Epithelial cell of esophagus (primary cell): ENCODE measurements at regions not wholly inside any gene's neighbourhood (a gene's known extent, or its start where the extent isn't known, plus 50 kb on each side); places are given as distances from the start of the nearest gene placed in this dataset.
A peak's percentile ranks its signal among the peaks of the same experiment; 100 is the strongest.

Experiments
- DNase-seq: peaks from one replicate; pipeline ENCODE4 v3.0.0; 2010; ENCODE audit warnings: low read depth
- H3K4me3 ChIP-seq: 2 replicates; pipeline ENCODE4 v1.5.1; 2011; ENCODE audit warnings: mild to moderate bottlenecking, low read length, control low read depth
- TF ChIP-seq, protein P1 (sequence below): IDR thresholded peaks from 2 replicates; pipeline ENCODE4 v1.5.1; 2011; ENCODE audit warnings: low read depth, mild to moderate bottlenecking, low read length, control low read depth, inconsistent platforms; ENCODE audit not compliant: insufficient read depth; ENCODE audit errors: missing control alignments

DNA sequence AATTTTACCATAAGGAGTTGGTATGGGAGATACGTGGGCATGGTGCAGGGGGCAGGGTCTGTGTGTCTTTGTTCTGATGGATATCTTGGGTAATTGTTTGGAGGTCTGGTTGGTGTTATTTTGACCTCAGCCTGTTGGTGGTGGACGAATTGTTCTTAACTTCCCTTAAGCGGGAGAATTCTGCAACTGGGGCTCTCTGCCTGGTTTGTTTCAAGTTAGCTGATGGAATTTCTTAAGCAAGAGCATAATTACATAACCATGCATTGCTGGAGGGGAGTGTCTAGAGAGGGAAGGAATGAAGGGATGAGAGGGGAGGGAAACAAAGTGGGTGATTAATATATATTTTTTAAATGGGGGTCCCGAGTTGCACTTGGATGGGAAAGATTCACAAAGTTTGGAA, 908.5 kb upstream of the RAG2 start:
- no peak for DNase-seq
- TF ChIP-seq, protein P1, sequence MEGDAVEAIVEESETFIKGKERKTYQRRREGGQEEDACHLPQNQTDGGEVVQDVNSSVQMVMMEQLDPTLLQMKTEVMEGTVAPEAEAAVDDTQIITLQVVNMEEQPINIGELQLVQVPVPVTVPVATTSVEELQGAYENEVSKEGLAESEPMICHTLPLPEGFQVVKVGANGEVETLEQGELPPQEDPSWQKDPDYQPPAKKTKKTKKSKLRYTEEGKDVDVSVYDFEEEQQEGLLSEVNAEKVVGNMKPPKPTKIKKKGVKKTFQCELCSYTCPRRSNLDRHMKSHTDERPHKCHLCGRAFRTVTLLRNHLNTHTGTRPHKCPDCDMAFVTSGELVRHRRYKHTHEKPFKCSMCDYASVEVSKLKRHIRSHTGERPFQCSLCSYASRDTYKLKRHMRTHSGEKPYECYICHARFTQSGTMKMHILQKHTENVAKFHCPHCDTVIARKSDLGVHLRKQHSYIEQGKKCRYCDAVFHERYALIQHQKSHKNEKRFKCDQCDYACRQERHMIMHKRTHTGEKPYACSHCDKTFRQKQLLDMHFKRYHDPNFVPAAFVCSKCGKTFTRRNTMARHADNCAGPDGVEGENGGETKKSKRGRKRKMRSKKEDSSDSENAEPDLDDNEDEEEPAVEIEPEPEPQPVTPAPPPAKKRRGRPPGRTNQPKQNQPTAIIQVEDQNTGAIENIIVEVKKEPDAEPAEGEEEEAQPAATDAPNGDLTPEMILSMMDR, result no peak
- H3K4me3 ChIP-seq, result no peak overlapping the region

DNA sequence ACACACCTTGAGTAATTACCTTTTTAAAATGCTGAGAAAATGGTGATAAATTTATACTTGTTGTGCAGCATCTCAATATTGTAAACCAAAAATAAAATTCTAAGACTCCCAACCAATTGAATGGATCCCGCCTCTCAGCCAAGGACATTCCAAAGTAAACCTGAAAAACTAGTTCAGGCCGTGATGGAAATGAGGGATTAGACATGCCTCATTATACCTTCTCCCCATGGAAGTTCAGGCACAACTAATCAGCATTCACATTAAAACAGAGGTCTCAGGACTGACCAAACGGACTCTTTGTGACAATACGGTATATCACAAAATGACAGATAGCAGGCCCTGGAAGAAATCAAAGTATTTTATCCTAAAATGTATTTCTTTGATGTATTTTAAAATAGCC, 907.4 kb upstream of the RAG2 start:
- TF ChIP-seq, protein P1, result no peak
- peak; percentile 74 for DNase-seq
- H3K4me3 ChIP-seq, result no peak overlapping the region

DNA sequence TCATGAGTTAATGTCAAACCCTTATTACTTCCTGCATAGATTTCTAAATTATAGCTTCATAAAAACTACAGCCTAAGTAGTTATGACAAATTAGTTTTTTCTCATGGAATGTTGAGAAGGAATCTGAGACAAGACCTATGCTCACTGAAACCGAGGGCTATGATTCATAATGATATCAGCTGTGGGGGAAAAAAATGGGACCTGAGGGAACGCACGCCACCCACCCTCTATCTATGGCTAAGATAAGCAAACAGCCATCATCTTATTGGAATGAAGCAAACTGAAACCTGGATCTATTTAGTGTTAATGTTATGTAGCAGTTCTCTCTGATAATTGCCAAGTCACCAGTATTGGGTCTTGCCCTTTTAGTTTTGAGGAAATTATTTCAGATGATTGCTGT, 906.9 kb upstream of the RAG2 start:
- H3K4me3 ChIP-seq, result no peak overlapping the region
- peak; percentile 95 for DNase-seq
- TF ChIP-seq, protein P1, result no peak

DNA sequence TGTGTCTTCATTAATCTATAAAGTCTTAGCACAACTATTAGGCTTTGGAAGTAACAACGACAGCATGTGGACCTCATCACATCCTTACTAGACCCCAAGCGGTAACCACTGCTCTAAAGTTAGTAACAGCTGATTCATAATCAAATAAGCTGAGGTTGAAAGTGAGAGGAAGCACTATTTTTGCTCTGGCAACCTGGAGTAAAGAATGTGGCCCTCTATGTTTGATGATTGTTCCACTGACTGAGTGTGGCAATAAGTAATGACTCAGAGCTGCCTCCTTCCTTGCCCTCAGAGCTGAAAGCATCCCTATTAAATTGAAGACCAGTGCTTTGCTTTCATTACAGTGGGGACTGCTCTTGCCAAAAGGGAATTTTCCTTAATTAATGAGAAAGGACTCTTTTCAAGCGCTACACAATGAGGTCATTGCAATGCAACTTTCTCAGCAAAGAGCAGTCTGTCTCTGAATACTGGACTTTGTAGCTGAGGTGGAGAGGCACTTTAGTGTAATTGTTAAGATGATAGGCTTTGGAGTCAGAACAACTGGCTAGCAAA, 906.1 kb upstream of the RAG2 start:
- TF ChIP-seq, protein P1, result no peak
- peak; percentile 94 for DNase-seq
- H3K4me3 ChIP-seq, result no peak overlapping the region

DNA sequence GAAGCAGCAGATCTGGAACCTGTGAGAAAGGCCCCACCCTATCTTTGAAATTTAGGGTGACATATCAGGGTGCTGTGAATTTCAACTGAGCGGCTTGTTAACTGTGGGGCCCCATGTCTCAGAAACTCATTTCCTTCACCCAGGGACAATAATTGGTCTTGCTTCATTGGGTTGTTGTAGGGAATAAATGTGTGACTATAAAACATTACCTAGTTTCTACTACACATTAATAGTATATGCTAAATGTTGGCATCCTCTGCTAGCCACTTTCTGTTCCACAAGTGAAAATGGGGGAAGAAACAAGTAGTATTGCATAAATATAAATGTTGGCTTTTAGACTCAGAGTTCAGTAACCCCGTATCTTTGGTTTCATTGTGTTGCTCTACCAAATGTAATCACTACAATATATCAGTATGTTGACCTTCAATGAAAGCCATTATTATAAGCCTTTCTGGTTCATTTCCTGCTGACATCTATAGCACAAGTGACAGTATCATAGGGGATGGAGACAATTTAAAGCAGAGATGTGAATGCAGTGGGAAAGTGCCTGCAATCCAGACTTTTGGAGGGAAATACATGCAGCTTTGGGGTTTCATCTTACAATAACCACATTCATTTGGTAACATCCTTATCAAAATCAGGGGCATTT, 905.5 kb upstream of the RAG2 start:
- no peak overlapping the region for H3K4me3 ChIP-seq
- DNase-seq, result no peak

DNA sequence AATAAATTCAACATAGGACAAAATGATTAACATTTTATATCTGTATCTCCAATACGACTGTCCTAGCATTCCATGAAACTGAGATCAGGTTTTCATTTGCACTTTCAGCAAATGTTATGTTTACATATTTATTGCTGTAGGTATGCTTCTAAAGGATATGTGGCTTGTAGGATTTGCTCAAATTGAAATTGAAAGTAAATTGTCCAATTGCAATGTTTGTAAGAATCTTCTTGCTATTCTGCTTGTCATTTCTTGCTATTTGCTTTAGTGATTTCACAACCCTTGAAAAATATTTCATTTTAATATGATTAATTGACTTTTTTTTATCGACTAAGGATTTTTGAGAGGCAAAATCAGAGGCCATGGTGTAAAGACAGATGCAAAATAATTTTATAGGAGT, 904.2 kb upstream of the RAG2 start:
- DNase-seq, result no peak
- H3K4me3 ChIP-seq, result no peak overlapping the region
- TF ChIP-seq, protein P1, result no peak

More for the DNA sequence above, 905.5 kb upstream of the RAG2 start:
- TF ChIP-seq, protein P1, result no peak

DNA sequence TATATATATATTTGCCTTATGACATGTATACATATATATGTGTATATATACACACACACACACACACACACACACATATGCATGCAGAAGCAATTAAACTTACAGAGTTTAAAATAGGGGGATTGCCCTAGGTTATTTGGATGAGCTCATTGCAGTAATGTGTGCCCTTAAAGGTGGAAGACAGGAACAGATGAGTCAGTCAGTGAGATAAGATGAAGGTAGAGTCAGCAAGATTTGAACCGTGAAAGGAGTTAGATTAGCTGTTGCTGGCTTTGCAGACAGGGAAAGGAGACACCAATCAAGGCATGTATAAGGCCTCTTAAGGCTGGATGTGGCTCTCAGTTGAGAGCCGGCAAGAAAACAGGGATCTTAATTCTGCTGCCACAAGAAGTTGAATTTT, 902.4 kb upstream of the RAG2 start:
- no peak overlapping the region for H3K4me3 ChIP-seq
- peak; percentile 82 for DNase-seq
- TF ChIP-seq, protein P1, result no peak
